K562 (cell line): ENCODE measurements at regions not wholly inside any gene's neighbourhood (a gene's known extent, or its start where the extent isn't known, plus 50 kb on each side); places are given as distances from the start of the nearest gene placed in this dataset.

Experiments used
- BACH1 ChIP-seq: fragments of 200-800 bp; sonication (Bioruptor generic); IDR thresholded peaks from 2 replicates; pipeline ENCODE4 v1.6.1; 2016; ENCODE audit warnings: missing genetic modification characterization, missing compliant biosample characterization
- BHLHE40 ChIP-seq: IDR thresholded peaks from 2 replicates; pipeline ENCODE4 v1.6.1; 2011; ENCODE audit warnings: low read length, improper control_type of control experiment
- BRF2 ChIP-seq: IDR thresholded peaks from 3 replicates; pipeline ENCODE4 v1.6.1; 2011; ENCODE audit warnings: borderline replicate concordance, mild to moderate bottlenecking; ENCODE audit not compliant: insufficient read length, insufficient read depth
- CTBP1 ChIP-seq: fragments of 450-650 bp; IDR thresholded peaks from 2 replicates; pipeline ENCODE4 v1.6.1; 2016; ENCODE audit warnings: borderline replicate concordance
- ELF1 ChIP-seq: fragments of 200-800 bp; sonication (Bioruptor generic); IDR thresholded peaks from 2 replicates; pipeline ENCODE4 v1.6.1; 2016; ENCODE audit warnings: missing genetic modification characterization, missing compliant biosample characterization
- ELF4 ChIP-seq: fragments of 450-650 bp; formaldehyde crosslinking; IDR thresholded peaks from 2 replicates; pipeline ENCODE4 v1.4.0; 2022; ENCODE audit warnings: missing genetic modification characterization
- EP300 ChIP-seq: IDR thresholded peaks from 2 replicates; pipeline ENCODE4 v1.6.1; 2012; ENCODE audit warnings: low read length, improper control_type of control experiment
- ESRRB ChIP-seq: fragments of 250-450 bp; sonication (Bioruptor Pico); IDR thresholded peaks from 2 replicates; pipeline ENCODE4 v1.5.0; 2020; ENCODE audit warnings: mild to moderate bottlenecking, moderate library complexity, borderline replicate concordance
- HDAC6 ChIP-seq: IDR thresholded peaks from 2 replicates; pipeline ENCODE4 v1.6.1; 2012; ENCODE audit warnings: low read depth, mild to moderate bottlenecking, control low read depth, inconsistent platforms, low read length, moderate library complexity
- JUNB ChIP-seq: fragments of 450-650 bp; formaldehyde crosslinking; conservative IDR thresholded peaks from 2 replicates; pipeline ENCODE4 v1.4.0; 2020; ENCODE audit warnings: mild to moderate bottlenecking
- MCM3 ChIP-seq: fragments of 450-650 bp; IDR thresholded peaks from 2 replicates; pipeline ENCODE4 v1.6.1; 2016
- MEF2D ChIP-seq: conservative IDR thresholded peaks from 2 replicates; pipeline ENCODE4 v1.6.1; 2016; ENCODE audit warnings: low read depth, missing genetic modification characterization, missing compliant biosample characterization
- RAD51 ChIP-seq: fragments of 450-650 bp; IDR thresholded peaks from 2 replicates; pipeline ENCODE4 v1.7.1; 2016; ENCODE audit warnings: low read depth, mild to moderate bottlenecking, borderline replicate concordance
- SMC3 ChIP-seq: conservative IDR thresholded peaks from 2 replicates; pipeline ENCODE4 v1.6.1; 2011; ENCODE audit warnings: low read depth, low read length, improper control_type of control experiment; ENCODE audit not compliant: insufficient read depth
- THRAP3 ChIP-seq: fragments of 450-650 bp; IDR thresholded peaks from 2 replicates; pipeline ENCODE4 v1.6.1; 2016; ENCODE audit warnings: mild to moderate bottlenecking, inconsistent platforms, borderline replicate concordance
- ZNF212 ChIP-seq: fragments of 450-650 bp; formaldehyde crosslinking; IDR thresholded peaks from 2 replicates; pipeline ENCODE4 v1.4.0; 2020; ENCODE audit warnings: mild to moderate bottlenecking
- ZNF232 ChIP-seq: sonication (generic); formaldehyde crosslinking; IDR thresholded peaks from 2 replicates; pipeline ENCODE4 v1.8.0; 2022; ENCODE audit warnings: mild to moderate bottlenecking, missing genetic modification reagents
- ZNF253 ChIP-seq: fragments of 250-450 bp; sonication (Bioruptor Pico); conservative IDR thresholded peaks from 2 replicates; pipeline ENCODE4 v1.6.1; 2021; ENCODE audit warnings: mild to moderate bottlenecking
- ZNF395 ChIP-seq: fragments of 200-800 bp; sonication (Bioruptor generic); IDR thresholded peaks from 2 replicates; pipeline ENCODE4 v1.6.1; 2017; ENCODE audit warnings: missing genetic modification characterization, missing compliant biosample characterization
- ZNF77 ChIP-seq: fragments of 250-450 bp; sonication (Bioruptor Pico); IDR thresholded peaks from 2 replicates; pipeline ENCODE4 v1.5.0; 2020
- TF ChIP-seq, protein P1 (sequence below): fragments of 150-350 bp; conservative IDR thresholded peaks from 2 replicates; pipeline ENCODE4 v1.6.1; 2014; ENCODE audit warnings: low read length
- TF ChIP-seq, protein P2 (sequence below): fragments of 200-800 bp; sonication (Bioruptor generic); IDR thresholded peaks from 2 replicates; pipeline ENCODE4 v1.6.1; 2017; ENCODE audit warnings: missing genetic modification characterization, missing compliant biosample characterization

GRCh38 chr7:25643770-25644394 is 415.6 kb upstream of the NPVF start (continued):
- TF ChIP-seq ZNF395 (CRISPR knock-in tag), result peak; percentile 56
- TF ChIP-seq CTBP1, result no peak
- TF ChIP-seq MEF2D, result no peak
- no peak for TF ChIP-seq ZNF212 (CRISPR knock-in tag)
- no peak for TF ChIP-seq ZNF253 (CRISPR knock-in tag)
- no peak for TF ChIP-seq MCM3
- TF ChIP-seq BACH1 (tag), result 0 out of 2 replicates have a peak, but pooled peaks have one; percentile 19
- peak; percentile 62; the same call in 1 of the 2 replicates for TF ChIP-seq RAD51
- TF ChIP-seq ELF1 (tag), result no peak
- TF ChIP-seq ZNF77, result no peak
- TF ChIP-seq JUNB, result no peak
- TF ChIP-seq THRAP3, result no peak
- no peak for TF ChIP-seq HDAC6
- TF ChIP-seq, protein P1, sequence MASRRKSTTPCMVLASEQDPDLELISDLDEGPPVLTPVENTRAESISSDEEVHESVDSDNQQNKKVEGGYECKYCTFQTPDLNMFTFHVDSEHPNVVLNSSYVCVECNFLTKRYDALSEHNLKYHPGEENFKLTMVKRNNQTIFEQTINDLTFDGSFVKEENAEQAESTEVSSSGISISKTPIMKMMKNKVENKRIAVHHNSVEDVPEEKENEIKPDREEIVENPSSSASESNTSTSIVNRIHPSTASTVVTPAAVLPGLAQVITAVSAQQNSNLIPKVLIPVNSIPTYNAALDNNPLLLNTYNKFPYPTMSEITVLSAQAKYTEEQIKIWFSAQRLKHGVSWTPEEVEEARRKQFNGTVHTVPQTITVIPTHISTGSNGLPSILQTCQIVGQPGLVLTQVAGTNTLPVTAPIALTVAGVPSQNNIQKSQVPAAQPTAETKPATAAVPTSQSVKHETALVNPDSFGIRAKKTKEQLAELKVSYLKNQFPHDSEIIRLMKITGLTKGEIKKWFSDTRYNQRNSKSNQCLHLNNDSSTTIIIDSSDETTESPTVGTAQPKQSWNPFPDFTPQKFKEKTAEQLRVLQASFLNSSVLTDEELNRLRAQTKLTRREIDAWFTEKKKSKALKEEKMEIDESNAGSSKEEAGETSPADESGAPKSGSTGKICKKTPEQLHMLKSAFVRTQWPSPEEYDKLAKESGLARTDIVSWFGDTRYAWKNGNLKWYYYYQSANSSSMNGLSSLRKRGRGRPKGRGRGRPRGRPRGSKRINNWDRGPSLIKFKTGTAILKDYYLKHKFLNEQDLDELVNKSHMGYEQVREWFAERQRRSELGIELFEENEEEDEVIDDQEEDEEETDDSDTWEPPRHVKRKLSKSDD, result no peak
- TF ChIP-seq, protein P2, sequence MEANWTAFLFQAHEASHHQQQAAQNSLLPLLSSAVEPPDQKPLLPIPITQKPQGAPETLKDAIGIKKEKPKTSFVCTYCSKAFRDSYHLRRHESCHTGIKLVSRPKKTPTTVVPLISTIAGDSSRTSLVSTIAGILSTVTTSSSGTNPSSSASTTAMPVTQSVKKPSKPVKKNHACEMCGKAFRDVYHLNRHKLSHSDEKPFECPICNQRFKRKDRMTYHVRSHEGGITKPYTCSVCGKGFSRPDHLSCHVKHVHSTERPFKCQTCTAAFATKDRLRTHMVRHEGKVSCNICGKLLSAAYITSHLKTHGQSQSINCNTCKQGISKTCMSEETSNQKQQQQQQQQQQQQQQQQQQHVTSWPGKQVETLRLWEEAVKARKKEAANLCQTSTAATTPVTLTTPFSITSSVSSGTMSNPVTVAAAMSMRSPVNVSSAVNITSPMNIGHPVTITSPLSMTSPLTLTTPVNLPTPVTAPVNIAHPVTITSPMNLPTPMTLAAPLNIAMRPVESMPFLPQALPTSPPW, result peak; percentile 31; the same call in 1 of the 2 replicates
- TF ChIP-seq BRF2, result no peak
- no peak for TF ChIP-seq ZNF232 (CRISPR knock-in tag)
- TF ChIP-seq BHLHE40, result 0 out of 2 replicates have a peak, but pooled peaks have one; percentile 22
- no peak for TF ChIP-seq SMC3
- TF ChIP-seq EP300, result no peak
- TF ChIP-seq ELF4 (CRISPR knock-in tag), result no peak
- TF ChIP-seq ESRRB (CRISPR knock-in tag), result no peak
